GM18508 (cell line): ENCODE measurements at regions not wholly inside any gene's neighbourhood (a gene's known extent, or its start where the extent isn't known, plus 50 kb on each side); places are given as distances from the start of the nearest gene placed in this dataset.
"Not testable (repeated sequence)": the region's sequence is repeated elsewhere in the genome, so short reads cannot be mapped to it uniquely, and the experiment has no call there.

Source experiments
- ATAC-seq: cut with Tn5 transposase; IDR thresholded peaks from one replicate; pipeline ENCODE4 v1.9.1; 2021; ENCODE audit warnings: moderate number of reproducible peaks; ENCODE audit not compliant: insufficient read depth, unreplicated experiment

DNA sequence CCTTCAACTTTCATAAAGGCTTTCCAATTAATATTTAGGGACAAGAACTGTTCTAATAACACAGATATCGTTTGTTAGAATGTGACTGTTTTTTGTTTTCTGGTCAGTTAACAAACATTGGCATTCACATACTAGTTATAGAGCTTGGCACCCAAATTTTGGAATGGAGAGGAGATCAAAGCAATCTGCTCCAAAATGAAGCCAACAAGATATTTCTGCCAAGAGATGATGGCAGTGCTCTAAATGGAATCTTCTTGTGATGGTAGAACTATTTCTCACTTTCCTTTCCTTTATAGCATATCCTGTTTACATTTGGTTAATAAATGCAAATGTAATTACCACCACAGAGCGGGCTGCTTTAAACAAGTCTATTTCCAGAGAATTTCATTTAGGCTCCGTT is 208.3 kb upstream of the RIMS1 start:
- no peak for ATAC-seq

DNA sequence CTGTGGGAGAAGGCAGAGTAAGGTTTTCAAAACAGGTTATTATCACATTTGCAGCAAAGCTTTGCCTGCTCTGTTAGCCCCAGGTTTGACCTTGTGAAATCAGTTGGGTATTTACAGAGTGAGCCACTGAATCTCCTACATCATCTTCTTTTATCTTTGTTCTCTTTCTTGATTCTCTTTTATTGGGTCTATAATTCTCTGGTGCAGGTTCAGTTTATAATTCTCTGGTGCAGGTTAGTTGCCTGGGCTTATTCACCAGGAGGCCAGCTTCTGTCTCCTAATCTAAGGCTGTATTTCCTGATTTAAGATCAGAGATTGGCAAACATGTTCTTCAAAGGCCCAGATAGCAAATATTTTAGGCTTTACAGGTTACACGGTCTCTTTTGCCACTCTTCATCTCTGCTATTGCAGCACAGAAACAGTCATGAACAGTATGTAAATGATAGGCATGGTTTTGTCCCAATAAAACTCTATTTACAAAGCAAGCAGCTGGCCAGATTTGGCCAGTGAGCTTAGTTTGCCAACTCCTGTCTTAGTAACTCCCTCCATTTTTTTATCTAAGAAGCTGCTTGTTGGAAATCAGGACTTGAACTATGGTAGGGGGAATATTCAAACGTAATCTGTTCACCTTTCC is 205.0 kb upstream of the RIMS1 start:
- ATAC-seq, result no peak

DNA sequence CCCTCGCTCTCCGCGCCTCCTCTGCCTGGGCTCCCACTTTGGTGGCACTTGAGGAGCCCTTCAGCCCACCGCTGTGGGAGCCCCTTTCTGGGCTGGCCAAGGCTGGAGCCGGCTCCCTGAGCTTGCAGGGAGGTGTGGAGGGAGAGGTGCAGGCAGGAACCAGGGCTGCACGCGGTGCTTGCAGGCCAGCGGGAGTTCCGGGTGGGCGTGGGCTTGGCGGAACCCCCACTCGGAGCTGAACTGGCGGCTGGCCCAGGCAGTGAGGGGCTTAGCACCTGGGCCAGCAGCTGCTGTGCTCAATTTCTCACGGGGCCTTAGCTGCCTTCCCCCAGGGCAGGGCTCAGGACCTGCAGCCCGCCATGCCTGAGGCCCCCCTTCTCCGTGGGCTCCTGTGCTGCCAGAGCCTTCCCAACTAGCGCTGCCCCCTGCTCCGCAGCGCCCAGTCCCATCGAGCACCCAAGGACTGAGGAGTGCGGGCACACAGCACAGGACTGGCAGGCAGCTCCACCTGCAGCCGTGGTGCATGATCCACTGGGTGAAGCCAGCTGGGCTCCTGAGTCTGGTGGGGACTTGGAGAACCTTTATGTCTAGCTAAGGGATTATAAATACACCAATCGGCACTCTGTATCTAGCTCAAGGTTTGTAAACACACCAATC is 200.2 kb upstream of the RIMS1 start:
- not testable (repeated sequence) for ATAC-seq

DNA sequence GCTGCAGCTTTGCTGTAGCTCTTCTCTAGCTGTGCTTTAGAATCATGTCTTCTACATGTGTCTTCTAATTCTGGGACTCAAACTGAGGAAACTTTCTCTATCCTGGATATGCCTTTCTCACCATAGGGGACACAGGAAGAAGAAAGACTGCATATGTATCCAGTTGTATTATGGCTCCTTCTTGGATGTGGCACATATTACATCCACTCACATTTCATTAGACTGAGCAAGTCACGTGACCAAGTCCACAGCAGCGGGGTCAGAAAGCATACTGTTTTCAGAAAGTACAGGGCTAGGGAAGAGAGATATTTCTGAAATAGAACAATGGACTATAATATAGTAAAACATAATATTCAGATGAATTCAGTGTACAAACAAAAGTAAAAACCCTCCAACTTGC is 187.6 kb upstream of the RIMS1 start:
- no peak for ATAC-seq

DNA sequence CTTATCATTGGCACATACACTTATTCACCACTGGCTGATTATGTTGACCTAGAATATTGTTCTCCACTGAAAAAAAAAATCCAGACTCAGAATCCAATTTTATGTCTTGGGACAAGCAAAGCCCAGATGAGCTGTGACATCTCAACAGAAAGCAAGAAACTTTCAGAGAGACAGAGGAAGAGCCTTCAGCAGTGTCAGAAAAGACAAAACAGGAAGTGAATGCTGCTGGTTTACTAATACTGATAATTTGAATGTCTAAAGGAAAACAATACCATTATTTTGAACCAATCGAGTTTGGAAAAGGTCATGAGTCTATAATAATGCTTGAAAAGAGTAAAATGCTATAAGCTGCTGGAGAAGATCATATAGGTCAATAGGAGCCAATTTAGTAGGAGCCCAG is 179.8 kb upstream of the RIMS1 start:
- ATAC-seq, result no peak

DNA sequence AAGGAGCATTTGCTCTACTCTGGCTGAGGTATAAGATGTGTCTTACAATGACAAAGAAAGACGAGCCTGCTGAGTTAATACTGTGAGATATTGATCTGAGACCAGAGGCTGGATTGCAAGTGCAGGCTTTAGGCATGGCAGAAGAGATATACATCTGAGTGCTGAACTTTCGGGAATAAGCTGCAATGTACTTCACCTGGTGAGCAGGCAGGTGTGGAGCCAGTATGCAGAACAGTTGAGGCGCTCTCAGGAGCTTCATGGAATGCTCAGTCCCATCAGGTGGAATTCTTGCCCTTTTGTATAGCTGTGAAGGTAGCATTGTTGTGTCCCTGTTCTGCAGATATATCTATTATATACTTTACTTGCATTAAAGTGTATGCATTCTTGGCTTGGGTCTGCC is 179.3 kb upstream of the RIMS1 start:
- no peak for ATAC-seq

DNA sequence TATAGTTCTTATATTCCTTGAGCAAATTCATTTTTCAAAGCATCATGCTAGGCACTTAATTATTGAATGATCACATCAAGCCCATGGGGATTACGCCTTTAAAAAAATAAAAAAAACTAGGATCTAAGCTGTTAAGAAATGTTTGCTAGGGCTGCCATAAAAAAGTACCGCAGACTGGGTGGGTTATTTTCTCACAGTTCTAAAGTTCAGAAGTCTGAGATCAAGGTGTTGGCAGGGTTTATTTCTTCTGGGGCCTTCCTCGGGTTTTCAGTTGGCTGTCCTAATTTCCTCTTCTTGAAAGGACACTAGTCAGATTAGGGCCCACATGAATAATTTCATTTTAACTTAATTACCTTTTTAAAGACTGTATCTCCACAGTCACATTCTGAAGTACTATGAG is 165.6 kb upstream of the RIMS1 start:
- no peak for ATAC-seq

DNA sequence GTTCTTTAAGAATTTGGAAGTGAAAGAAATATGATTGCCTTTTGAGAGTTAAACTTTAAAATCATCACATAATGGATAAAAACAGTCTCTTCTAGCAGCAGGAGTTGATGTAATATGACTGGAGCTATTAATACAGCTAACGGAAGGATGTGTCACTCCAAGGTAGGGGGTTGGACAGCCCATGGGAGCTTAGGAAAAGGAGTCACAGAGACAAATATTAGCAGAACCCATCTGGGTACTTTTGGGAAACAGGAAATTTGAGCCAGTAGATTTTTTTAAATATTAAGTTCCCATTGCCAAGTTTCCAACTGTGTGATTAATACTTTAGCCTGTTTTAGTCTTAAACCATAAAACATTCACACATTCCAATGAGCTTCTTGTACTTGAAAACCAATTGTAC is 164.7 kb upstream of the RIMS1 start:
- ATAC-seq, result no peak

DNA sequence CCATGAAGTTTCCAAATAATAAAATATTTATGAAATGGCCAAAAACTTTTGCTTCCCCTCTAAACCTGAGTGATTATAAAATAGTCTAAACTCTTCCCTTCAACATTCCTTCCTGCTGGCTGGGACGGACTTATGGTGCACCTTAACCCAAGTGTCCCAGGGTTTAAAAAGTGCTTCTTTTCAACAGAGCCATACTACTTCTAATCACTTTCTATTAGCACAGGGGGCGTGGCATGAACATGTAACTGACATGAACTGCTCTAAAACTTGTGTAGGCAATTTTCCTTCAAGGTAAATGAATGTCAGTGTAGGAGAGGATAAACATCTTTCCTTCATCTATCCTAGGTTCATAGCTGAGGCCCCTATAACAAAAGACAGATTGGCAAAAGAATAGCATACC is 163.6 kb upstream of the RIMS1 start:
- ATAC-seq, result no peak

DNA sequence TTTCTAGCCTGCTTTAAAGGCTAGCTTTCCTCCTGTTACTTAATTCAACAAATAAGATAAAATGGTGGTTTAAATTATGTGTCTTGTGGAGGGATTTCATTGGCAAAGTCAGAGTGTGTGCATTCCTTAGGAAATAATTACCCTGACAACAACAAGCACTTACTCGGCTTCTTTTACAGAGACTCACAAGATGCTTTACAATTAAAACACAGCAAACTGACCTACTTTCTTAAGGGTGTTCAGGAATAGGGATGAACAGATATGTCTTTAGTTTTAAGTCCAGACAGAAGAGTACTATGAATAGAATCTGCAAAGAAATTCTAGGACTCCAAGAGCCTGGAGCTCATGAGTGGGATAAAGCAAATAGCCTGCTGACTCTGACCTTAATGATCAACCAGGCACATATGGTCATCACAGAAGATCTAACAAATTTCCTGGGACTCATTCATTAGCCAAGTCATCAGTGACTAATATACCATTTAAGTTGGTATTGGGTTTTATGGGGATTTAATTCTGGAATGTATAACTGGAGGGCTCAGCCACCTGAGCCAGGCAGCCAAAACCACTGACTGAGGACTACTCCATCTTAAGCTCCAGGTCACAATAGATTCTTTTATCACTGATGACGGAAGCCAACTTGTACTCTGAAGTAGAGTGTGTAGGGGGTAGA is 161.8 kb upstream of the RIMS1 start:
- ATAC-seq, result no peak

DNA sequence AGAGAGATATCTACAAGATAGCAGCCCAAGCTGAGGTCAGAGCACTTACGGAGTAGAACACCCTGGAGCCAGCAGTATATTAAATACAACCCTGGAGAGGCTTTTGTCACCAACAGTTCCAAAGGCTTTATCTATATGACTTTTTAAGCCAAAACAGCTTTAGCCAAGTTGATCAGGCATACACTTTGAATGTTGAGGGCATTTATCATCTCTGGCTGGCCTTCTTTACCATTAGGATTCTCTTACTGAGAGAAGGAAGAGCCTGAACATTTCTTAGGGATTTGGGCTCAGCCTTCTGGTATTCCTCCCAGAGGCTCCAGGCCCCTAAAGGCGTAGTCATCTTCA is 161.3 kb upstream of the RIMS1 start:
- no peak for ATAC-seq

DNA sequence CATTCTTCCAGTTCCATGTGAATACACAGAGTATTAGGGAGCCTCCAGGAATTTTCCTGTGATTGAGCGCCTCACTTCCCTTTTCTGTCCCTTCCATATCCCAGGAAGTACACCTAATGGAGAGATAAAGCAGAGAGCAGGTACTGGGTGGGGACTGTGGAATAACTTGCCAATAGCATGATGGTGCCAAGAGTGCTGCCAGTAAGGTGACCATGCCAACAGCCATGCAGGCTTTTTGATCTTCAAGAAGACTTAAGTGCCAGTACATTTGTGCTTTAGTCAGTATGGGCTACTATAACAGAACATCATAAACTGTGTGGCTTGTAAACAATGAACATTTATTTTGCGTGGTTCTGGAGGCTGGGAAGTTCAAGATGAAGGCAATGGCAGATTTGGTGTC is 160.2 kb upstream of the RIMS1 start:
- ATAC-seq, result no peak

DNA sequence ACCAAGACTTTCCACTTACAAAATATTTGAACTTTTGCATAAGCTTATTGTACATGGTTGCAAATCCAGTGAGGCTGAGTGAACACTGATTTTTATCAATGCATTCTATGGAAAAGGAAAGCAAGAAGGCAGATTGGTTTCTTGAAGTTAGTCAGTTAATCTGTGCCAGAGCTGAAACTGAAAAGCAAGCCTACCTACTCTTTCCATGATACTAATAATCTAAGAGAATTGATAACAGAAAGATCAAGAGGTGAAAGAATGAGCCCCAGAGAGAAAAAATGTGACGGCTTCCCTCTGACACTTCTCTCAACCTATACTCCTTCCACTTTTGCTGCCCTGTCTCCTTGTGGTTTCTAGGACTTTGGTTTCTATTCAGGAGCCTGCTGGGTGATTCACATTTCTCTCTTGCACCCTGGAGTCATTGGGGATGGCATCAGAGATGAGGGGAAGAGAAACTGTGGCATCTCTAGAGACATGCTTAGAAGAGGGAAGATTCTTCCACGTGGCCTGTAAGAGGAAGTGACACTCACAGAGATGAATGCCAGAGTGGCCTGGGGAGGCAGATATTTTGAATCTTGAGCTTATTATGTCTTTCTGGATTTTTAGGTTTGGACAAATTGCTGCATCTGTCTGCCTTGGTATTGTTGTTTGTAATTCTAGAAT is 158.6 kb upstream of the RIMS1 start:
- peak; percentile 95 for ATAC-seq

DNA sequence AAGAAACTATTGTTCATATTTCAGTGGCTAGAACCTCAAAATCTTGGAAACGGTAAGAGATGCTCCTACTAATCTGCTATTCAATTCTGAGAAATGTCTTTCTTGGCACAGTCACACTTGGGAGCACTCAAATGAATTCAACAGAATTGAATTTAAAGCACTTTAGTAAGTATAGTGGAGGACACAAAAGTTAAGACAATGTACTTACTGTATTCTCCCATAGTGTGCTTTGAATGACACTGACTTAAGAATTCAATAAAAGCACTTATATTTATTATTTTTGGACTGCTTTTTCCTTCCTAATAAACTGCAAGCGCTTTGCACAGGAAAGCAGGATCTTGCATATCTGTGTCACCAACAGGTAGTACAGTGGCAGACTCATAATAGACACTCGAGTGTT is 156.1 kb upstream of the RIMS1 start:
- ATAC-seq, result no peak

DNA sequence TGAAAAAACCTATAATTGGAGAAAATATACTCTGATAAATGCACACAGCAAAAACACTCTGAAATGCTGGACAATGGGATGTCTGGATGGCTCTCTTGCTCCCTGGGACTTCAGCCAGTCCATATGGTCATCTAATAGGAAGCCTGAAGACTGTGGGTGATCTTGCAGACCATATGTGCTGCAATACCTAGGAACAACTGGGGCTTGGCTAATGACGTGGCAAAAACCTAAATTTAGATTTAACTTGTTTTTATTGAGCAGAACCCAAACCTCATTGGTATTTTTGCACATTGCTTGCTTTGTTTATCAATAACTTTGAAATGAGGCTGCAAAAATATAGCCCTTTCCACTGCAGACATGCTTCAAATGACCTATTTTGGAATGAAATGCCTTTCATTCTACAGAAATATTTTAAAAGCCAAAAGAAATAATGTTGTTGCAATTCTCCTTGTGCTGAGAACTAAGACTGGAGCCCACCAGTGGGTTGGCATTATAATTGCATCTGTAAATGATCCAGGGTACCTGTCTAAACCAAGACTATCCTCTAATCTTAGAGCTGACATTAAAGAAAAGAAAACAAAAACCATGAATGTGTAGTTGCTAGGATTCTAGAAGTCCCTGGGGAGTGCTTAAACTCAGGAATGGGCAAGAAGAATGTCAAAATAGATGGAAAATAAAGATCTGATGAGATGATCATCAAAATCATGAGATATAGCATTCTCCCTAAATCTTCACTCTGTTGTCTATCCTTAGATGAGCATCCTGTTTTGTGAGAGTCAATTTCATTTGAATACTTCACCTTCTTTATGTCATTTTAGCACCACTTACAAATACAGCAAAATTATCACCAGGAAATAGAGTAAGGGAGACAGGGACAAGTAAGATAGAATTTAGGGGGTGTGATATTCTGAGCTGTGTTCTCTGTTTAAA is 152.1 kb upstream of the RIMS1 start:
- no peak for ATAC-seq

DNA sequence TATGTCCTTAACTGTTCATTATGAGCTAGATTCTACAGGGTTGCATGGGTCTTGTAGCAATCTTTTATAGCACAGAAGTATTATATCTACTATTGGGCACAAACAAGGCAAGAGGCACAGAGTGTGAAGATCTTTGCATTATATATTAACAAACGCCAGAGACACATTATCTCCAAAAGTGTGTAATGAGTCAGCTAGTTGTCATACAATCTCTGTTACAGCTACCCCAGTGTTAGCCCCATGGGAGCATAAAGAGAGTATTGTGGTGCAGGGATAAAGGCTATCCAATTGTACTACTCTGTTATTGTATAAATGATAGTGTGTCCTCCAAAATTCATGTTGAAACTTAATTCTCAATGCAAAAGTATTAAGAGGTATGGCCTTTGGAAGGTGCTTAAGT is 148.4 kb upstream of the RIMS1 start:
- no peak for ATAC-seq

DNA sequence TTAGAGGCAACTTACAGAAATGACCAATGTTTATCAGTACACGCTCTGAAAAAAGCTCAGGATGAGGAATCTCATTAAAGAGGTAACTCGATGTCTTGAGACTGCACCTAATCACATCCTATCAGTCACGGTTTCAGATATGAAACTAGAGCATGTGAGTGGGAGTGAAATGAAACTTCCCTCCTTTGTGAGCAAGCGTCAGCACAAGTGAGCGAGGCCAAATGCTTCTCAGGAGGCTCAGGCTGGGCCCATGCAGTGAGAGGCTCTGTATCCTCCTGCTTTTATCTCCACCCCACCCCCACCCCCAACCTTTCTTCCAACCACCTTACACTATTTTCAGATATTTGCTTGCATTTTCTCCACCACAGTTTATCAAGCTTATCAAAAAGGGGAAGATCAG is 140.8 kb upstream of the RIMS1 start:
- ATAC-seq, result no peak

DNA sequence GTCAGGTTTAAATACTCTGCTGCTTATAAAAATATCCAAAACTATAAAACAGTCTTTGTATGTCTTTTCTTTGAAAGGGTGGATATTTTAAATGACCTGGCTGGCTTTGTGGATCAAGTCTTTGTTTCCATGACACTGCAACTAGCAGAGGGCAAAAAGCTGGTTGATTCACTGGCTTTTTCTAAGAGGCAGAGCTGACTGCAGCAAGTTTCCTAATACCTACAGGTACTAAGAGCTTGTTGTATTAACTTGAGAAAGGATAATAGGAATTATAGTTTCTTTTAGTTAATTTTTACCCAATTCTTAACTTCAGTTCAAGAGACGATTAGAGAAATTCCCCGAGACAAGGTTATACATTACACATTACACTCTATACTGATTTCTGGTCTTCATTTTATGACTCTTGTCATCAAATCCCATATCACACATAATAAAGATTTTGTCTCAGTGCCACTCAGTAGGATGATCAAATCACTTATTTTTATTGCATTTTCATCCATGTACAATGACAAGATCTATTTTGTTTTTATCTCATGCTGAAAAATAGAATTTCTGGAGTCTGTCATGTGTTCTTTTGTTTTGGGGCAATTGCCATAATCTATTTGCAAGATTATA is 120.1 kb upstream of the RIMS1 start:
- ATAC-seq, result no peak

DNA sequence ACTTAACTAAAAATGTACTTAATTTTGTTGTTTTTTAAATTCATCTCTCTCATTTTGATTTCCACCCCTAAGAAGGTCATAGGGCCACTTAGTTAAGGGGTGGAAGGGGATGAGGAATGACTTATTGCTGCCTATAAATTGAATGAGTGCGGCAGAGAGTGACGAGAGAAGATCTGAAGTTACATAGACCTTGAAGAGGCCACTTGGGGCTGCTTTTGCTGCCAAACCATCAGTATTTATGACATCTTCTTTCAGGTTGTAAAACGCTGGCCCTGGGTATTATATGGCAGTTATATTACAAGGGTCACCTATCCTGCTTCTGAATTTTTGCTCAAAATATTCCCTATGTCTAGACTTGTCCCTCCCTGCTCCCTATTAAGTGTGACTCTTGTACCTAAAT is 119.6 kb upstream of the RIMS1 start:
- ATAC-seq, result no peak

DNA sequence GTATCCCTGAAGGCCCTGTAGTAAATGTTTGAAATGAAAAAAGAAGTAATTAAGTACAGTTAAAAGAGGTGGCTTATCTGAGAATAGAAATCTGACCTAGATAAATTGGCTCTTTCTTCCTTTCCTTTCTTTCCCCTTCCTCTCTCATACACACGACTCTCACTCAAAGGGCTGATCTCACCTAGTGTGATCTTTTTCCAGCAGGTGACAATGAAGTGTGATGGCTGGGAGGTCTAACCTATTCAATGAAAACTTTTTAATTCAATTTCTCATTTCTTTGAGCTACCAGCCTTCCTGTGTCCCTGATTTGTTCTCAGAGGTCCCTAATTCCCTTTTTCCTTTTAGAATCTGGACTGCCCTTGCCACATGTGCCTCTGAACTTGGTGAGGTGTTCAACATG is 118.0 kb upstream of the RIMS1 start:
- ATAC-seq, result no peak
